Adrenal gland (tissue), 9 donors: ENCODE measurements at regions not wholly inside any gene's neighbourhood (a gene's known extent, or its start where the extent isn't known, plus 50 kb on each side); places are given as distances from the start of the nearest gene placed in this dataset.

Source experiments
- DNase-seq, 7 donors: peaks; one replicate each; pipeline ENCODE4 v3.0.0-alpha.2; 2019 to 2020
- H3K27ac ChIP-seq, 5 donors: fragments of 200-600 bp; sonication (generic) in 4 of 5; 1 replicate in 3 of 5; 2 replicates in 2 of 5; pipeline versions ENCODE4 v1.5.1 to v1.8.0; 2016 to 2020; ENCODE audit warnings: mild to moderate bottlenecking in 1 of 5
- H3K27me3 ChIP-seq: fragments of 200-600 bp; 2 replicates; pipeline ENCODE4 v1.8.0; 2021
- H3K36me3 ChIP-seq, 2 donors: fragments of 200-600 bp; replicated peaks in 1 of 2; 1 replicate in 1 of 2; 2 replicates in 1 of 2; pipeline versions ENCODE4 v1.5.1 to v1.8.0; 2018 to 2022
- H3K4me1 ChIP-seq, 2 donors: fragments of 200-600 bp; replicated peaks in 1 of 2; 1 replicate in 1 of 2; 2 replicates in 1 of 2; pipeline versions ENCODE4 v1.5.1 to v1.8.0; 2018 to 2021
- H3K4me3 ChIP-seq, 4 donors: fragments of 200-600 bp; sonication (generic) in 3 of 4; one replicate each; pipeline ENCODE4 v1.5.1; 2016 to 2018
- H3K9me3 ChIP-seq, 3 donors: fragments of 200-600 bp; sonication (generic) in 1 of 3; replicated peaks in 1 of 3; 1 replicate in 2 of 3; 2 replicates in 1 of 3; pipeline versions ENCODE4 v1.5.1 to v1.8.0; 2016 to 2021
- CTCF ChIP-seq, 6 experiments: fragments of 450-650 bp in 4 of 6; fragments of 200-600 bp in 2 of 6; sonication (generic) in 1 of 6; IDR thresholded peaks; 1 replicate in 5 of 6; 2 replicates in 1 of 6; pipeline versions ENCODE4 v1.5.1 to v1.8.0; 2016 to 2021; ENCODE audit warnings: antibody characterized with exemption in 6 of 6, mild to moderate bottlenecking in 2 of 6, moderate library complexity in 1 of 6
- POLR2A ChIP-seq, 2 donors: fragments of 450-650 bp; IDR thresholded peaks; one replicate each; pipeline ENCODE4 v1.6.1; 2017; ENCODE audit warnings: antibody characterized with exemption in 2 of 2, mild to moderate bottlenecking in 2 of 2, moderate library complexity in 1 of 2
- WGBS, 4 donors: extraction: QIAGEN DNeasy Blood & Tissue Kit in 2 of 4; methylation state at CpG; one replicate each; pipeline versions ENCODE4 v1.1.5 to v1.1.7; 2013 to 2017; 5-methylcytosine and 5-hydroxymethylcytosine counted together
- intact Hi-C, 2 donors: fragments of 100-400 bp; cut with DNase I; formaldehyde crosslinking; loops; one replicate each; pipeline versions ENCODE4 v1.14.1 to v1.15.0; 2022 to 2023
- donor health status: healthy with polysubstance abuse.
- donor health status: Bipolar disorder and iron deficiency.
- donor health status: DM: yes; HTN: yes; CAD: no.
- donor health status: DM: no; HTN: no; CAD: no.
- donor health status: DM: no; HTN: no; CAD: no.

- intact Hi-C loops: no loop called here
- 43 to 91% (median 67%) methylated on average over 2 of the region's 2 CpGs for WGBS, 4 donors
- DNase-seq: no peak
- Histone ChIP-seq H3K27me3 (no peaks in the 10 kb centered on the region), H3K27ac (no peak overlapping the region), H3K9me3 (no peaks in the 10 kb centered on the region), H3K4me3 (no peak overlapping the region), H3K36me3 (no peaks in the 10 kb centered on the region), H3K4me1 (no peaks in the 10 kb centered on the region)
- TF ChIP-seq POLR2A (IDR thresholded peaks at IDR 0.05) (no peak), CTCF (IDR thresholded peaks at IDR 0.05) (no peak)
Observed at GRCh38 chr2:14114275-14114674, 518.2 kb upstream of the LRATD1 start.

GRCh38 chr2:14120376-14120775 is 512.1 kb upstream of the LRATD1 start:
- no peaks in the 10 kb centered on the region for H3K4me1 ChIP-seq
- intact Hi-C loops: no loop called here
- no peak for TF ChIP-seq POLR2A (IDR thresholded peaks at IDR 0.05)
- TF ChIP-seq CTCF (IDR thresholded peaks at IDR 0.05): no peak
- DNase-seq: no peak
- H3K27me3 ChIP-seq: no peaks in the 10 kb centered on the region
- no peaks in the 10 kb centered on the region for H3K9me3 ChIP-seq
- no peak overlapping the region for H3K27ac ChIP-seq
- 73 to 79% (median 75%) methylated on average over 3 of the region's 3 CpGs for WGBS, 4 donors
- H3K4me3 ChIP-seq: no peak overlapping the region
- no peaks in the 10 kb centered on the region for H3K36me3 ChIP-seq

- no peak for DNase-seq
- 84 to 92% (median 89%) methylated on average over 6 of the region's 6 CpGs for WGBS, 4 donors
Observed at GRCh38 chr2:14123436-14124103, 508.9 kb upstream of the LRATD1 start.

GRCh38 chr2:14125624-14126293 is 506.8 kb upstream of the LRATD1 start:
- no peak for TF ChIP-seq POLR2A (IDR thresholded peaks at IDR 0.05)
- TF ChIP-seq CTCF (IDR thresholded peaks at IDR 0.05): no peak
- intact Hi-C loops: no loop called here
- no peak for DNase-seq
- Histone ChIP-seq H3K4me1 (no peaks in the 10 kb centered on the region), H3K36me3 (no peaks in the 10 kb centered on the region), H3K27ac (no peak overlapping the region), H3K9me3 (no peaks in the 10 kb centered on the region), H3K27me3 (no peaks in the 10 kb centered on the region), H3K4me3 (no peak overlapping the region)
- WGBS, 4 donors: 83 to 86% (median 84%) methylated on average over 7 of the region's 7 CpGs

More at GRCh38 chr2:14123436-14124103, 508.9 kb upstream of the LRATD1 start:
- H3K4me3 ChIP-seq: no peak overlapping the region
- H3K9me3 ChIP-seq: no peaks in the 10 kb centered on the region
- no peaks in the 10 kb centered on the region for H3K4me1 ChIP-seq
- H3K36me3 ChIP-seq: no peaks in the 10 kb centered on the region
- H3K27me3 ChIP-seq: no peaks in the 10 kb centered on the region
- TF ChIP-seq CTCF (IDR thresholded peaks at IDR 0.05) (no peak), POLR2A (IDR thresholded peaks at IDR 0.05) (no peak)
- no peak overlapping the region for H3K27ac ChIP-seq
- intact Hi-C loops: no loop called here
